Lung (tissue), 11 donors: ENCODE measurements at regions not wholly inside any gene's neighbourhood (a gene's known extent, or its start where the extent isn't known, plus 50 kb on each side); places are given as distances from the start of the nearest gene placed in this dataset.

Source experiments
- ATAC-seq: fragments of 200-7000 bp; cut with Tn5 transposase; one replicate; pipeline ENCODE4 v1.9.1; 2020; ENCODE audit warnings: moderate number of reproducible peaks; ENCODE audit not compliant: insufficient read depth, low FRiP score
- DNase-seq, 3 donors: peaks; one replicate each; pipeline ENCODE4 v3.0.0-alpha.2; 2013 to 2017
- H3K27ac ChIP-seq, 2 donors: one replicate each; pipeline ENCODE4 v1.5.1; 2013; ENCODE audit warnings: mild to moderate bottlenecking in 2 of 2, moderate library complexity in 2 of 2, control low read depth in 1 of 2, inconsistent platforms in 1 of 2, low read depth in 1 of 2, low read length in 1 of 2
- H3K27me3 ChIP-seq, 3 donors: one replicate each; pipeline ENCODE4 v1.5.1; 2013; ENCODE audit warnings: low read length in 2 of 3; ENCODE audit not compliant: control insufficient read depth in 3 of 3, insufficient read depth in 3 of 3
- H3K36me3 ChIP-seq, 4 donors: one replicate each; pipeline ENCODE4 v1.5.1; 2013; ENCODE audit warnings: low read length in 4 of 4, mild to moderate bottlenecking in 1 of 4, moderate library complexity in 1 of 4; ENCODE audit not compliant: control insufficient read depth in 4 of 4, insufficient read depth in 4 of 4
- H3K4me1 ChIP-seq, 5 donors: one replicate each; pipeline ENCODE4 v1.5.1; 2013; ENCODE audit warnings: low read length in 5 of 5, mild to moderate bottlenecking in 2 of 5, moderate library complexity in 1 of 5; ENCODE audit not compliant: control insufficient read depth in 5 of 5, insufficient read depth in 5 of 5
- H3K4me3 ChIP-seq: one replicate; pipeline ENCODE4 v1.5.1; 2013; ENCODE audit warnings: mild to moderate bottlenecking, control low read depth, moderate library complexity
- H3K9ac ChIP-seq, 2 donors: one replicate each; pipeline ENCODE4 v1.5.1; 2013; ENCODE audit warnings: low read length in 2 of 2, control low read depth in 1 of 2; ENCODE audit not compliant: insufficient read depth in 1 of 2
- H3K9me3 ChIP-seq, 4 donors: one replicate each; pipeline ENCODE4 v1.5.1; 2013; ENCODE audit warnings: low read length in 3 of 4, mild to moderate bottlenecking in 1 of 4, moderate library complexity in 1 of 4; ENCODE audit not compliant: control insufficient read depth in 4 of 4, insufficient read depth in 3 of 4
- CTCF ChIP-seq: IDR thresholded peaks from 2 replicates; pipeline ENCODE4 v1.5.1; 2012; ENCODE audit warnings: mild to moderate bottlenecking; ENCODE audit errors: control extremely low read depth, extremely low read depth
- WGBS, 2 donors: extraction: QIAGEN DNeasy Blood & Tissue Kit; methylation state at CpG; one replicate each; pipeline ENCODE4 v1.1.7; 2013; 5-methylcytosine and 5-hydroxymethylcytosine counted together
- donor health status: control.
- donor health status: control.
- donor health status: Bipolar disorder and iron deficiency.
- donor health status: healthy.
- donor health status: DM: yes; HTN: yes; CAD: no.

GRCh38 chr10:91149550-91149949 is 70.9 kb upstream of the PCGF5 start:
- no peaks in the 10 kb centered on the region for H3K27me3 ChIP-seq
- no peaks in the 10 kb centered on the region for H3K36me3 ChIP-seq
- 88 to 94% methylated on average over 3 of the region's 3 CpGs for WGBS, 2 donors
- H3K4me1 ChIP-seq = no peaks in the 10 kb centered on the region
- H3K9ac ChIP-seq = no peak overlapping the region
- no peak for DNase-seq
- peaks cover 0 to 3% (median 0%) of the 10 kb centered on the region in 4 donors for H3K9me3 ChIP-seq
- H3K27ac ChIP-seq = no peak overlapping the region
- ATAC-seq = no peak
- no peak overlapping the region for H3K4me3 ChIP-seq
- no peak for TF ChIP-seq CTCF

- ATAC-seq (no peak), DNase-seq (no peak)
- Histone ChIP-seq H3K9me3 (peaks cover 0 to 3% (median 0%) of the 10 kb centered on the region in 4 donors), H3K27me3 (no peaks in the 10 kb centered on the region), H3K4me1 (no peaks in the 10 kb centered on the region), H3K27ac (no peak overlapping the region), H3K9ac (no peak overlapping the region), H3K4me3 (no peak overlapping the region), H3K36me3 (no peaks in the 10 kb centered on the region)
- no peak for TF ChIP-seq CTCF
- WGBS, 2 donors = 92% methylated on average over 3 of the region's 3 CpGs
Observed at GRCh38 chr10:91150631-91151030, 69.8 kb upstream of the PCGF5 start.

GRCh38 chr10:91153508-91153907 is 67.0 kb upstream of the PCGF5 start:
- Histone ChIP-seq H3K27me3 (no peaks in the 10 kb centered on the region), H3K27ac (no peak overlapping the region), H3K36me3 (no peaks in the 10 kb centered on the region), H3K4me1 (no peaks in the 10 kb centered on the region), H3K9me3 (peaks cover 0 to 3% (median 0%) of the 10 kb centered on the region in 4 donors), H3K9ac (no peak overlapping the region), H3K4me3 (no peak overlapping the region)
- WGBS, 2 donors = 96 to 97% methylated on average over 29 of the region's 29 CpGs
- TF ChIP-seq CTCF = no peak
- ATAC-seq = no peak
- no peak for DNase-seq

GRCh38 chr10:91154842-91155241 is 65.6 kb upstream of the PCGF5 start:
- DNase-seq = no peak
- TF ChIP-seq CTCF = no peak
- Histone ChIP-seq H3K27ac (no peak overlapping the region), H3K9me3 (peaks cover 0 to 3% (median 0%) of the 10 kb centered on the region in 4 donors), H3K4me1 (no peaks in the 10 kb centered on the region), H3K9ac (no peak overlapping the region), H3K36me3 (no peaks in the 10 kb centered on the region), H3K27me3 (peaks cover 0 to 4% (median 0%) of the 10 kb centered on the region in 3 donors), H3K4me3 (no peak overlapping the region)
- ATAC-seq = no peak
- WGBS, 2 donors = 84 to 88% methylated on average over 2 of the region's 2 CpGs
